Immature natural killer cell (primary cell): ENCODE measurements at regions not wholly inside any gene's neighbourhood (a gene's known extent, or its start where the extent isn't known, plus 50 kb on each side); places are given as distances from the start of the nearest gene placed in this dataset.

Source experiments
- DNase-seq, 3 donors: peaks; one replicate each; pipeline ENCODE4 v3.0.0; 2022; ENCODE audit warnings: mixed read lengths in 1 of 3
- H3K27ac Mint-ChIP-seq, 6 donors: one replicate each; pipeline ENCODE4 v1.8.0; 2020; ENCODE audit warnings: mixed read lengths in 6 of 6, mild to moderate bottlenecking in 5 of 6, inconsistent platforms in 4 of 6, moderate library complexity in 3 of 6
- H3K27me3 Mint-ChIP-seq, 3 donors: one replicate each; pipeline ENCODE4 v1.8.0; 2020 to 2021; ENCODE audit warnings: low read depth in 3 of 3, mild to moderate bottlenecking in 3 of 3, mixed read lengths in 3 of 3, moderate library complexity in 3 of 3, inconsistent platforms in 1 of 3
- H3K36me3 Mint-ChIP-seq, 3 donors: one replicate each; pipeline ENCODE4 v1.8.0; 2020; ENCODE audit warnings: mixed read lengths in 3 of 3, inconsistent platforms in 2 of 3, mild to moderate bottlenecking in 2 of 3
- H3K4me1 Mint-ChIP-seq, 2 donors: one replicate each; pipeline ENCODE4 v1.8.0; 2020; ENCODE audit warnings: inconsistent platforms in 2 of 2, mild to moderate bottlenecking in 2 of 2, mixed read lengths in 2 of 2, moderate library complexity in 1 of 2
- H3K4me3 Mint-ChIP-seq, 5 donors: one replicate each; pipeline ENCODE4 v1.8.0; 2020; ENCODE audit warnings: mild to moderate bottlenecking in 5 of 5, mixed read lengths in 5 of 5, inconsistent platforms in 3 of 5, moderate library complexity in 3 of 5
- H3K9me3 Mint-ChIP-seq, 6 donors: one replicate each; pipeline ENCODE4 v1.8.0; 2020; ENCODE audit warnings: mild to moderate bottlenecking in 6 of 6, mixed read lengths in 6 of 6, inconsistent platforms in 4 of 6, moderate library complexity in 3 of 6

- DNase-seq = no peak
- H3K27me3 Mint-ChIP-seq = peaks cover 4 to 7% (median 5%) of the 10 kb centered on the region in 3 donors
- no peaks in the 10 kb centered on the region for H3K9me3 Mint-ChIP-seq
- H3K27ac Mint-ChIP-seq = no peak overlapping the region
- H3K36me3 Mint-ChIP-seq = no peaks in the 10 kb centered on the region
- H3K4me1 Mint-ChIP-seq = no peaks in the 10 kb centered on the region
- H3K4me3 Mint-ChIP-seq = no peak overlapping the region
These were observed 73.9 kb upstream of the DAB2IP start for GRCh38 chr9:121577572-121577971.

GRCh38 chr9:121581786-121582600, 69.4 kb upstream of the DAB2IP start:
- Mint-ChIP-seq H3K4me3 (no peak overlapping the region), H3K27me3 (peaks cover 3 to 5% (median 4%) of the 10 kb centered on the region in 3 donors), H3K27ac (no peak overlapping the region), H3K9me3 (no peaks in the 10 kb centered on the region), H3K36me3 (no peaks in the 10 kb centered on the region), H3K4me1 (no peaks in the 10 kb centered on the region)
- no peak for DNase-seq

- H3K27ac Mint-ChIP-seq = no peak overlapping the region
- no peaks in the 10 kb centered on the region for H3K9me3 Mint-ChIP-seq
- peaks cover 3 to 5% (median 5%) of the 10 kb centered on the region in 3 donors for H3K27me3 Mint-ChIP-seq
- no peaks in the 10 kb centered on the region for H3K36me3 Mint-ChIP-seq
- H3K4me3 Mint-ChIP-seq = no peak overlapping the region
- DNase-seq = no peak
- no peaks in the 10 kb centered on the region for H3K4me1 Mint-ChIP-seq
These were observed 68.8 kb upstream of the DAB2IP start for GRCh38 chr9:121582641-121583040.

- no peak for DNase-seq
- Mint-ChIP-seq H3K9me3 (no peaks in the 10 kb centered on the region), H3K27me3 (peaks cover 1 to 9% (median 5%) of the 10 kb centered on the region in 3 donors), H3K4me1 (no peaks in the 10 kb centered on the region), H3K27ac (no peak overlapping the region), H3K4me3 (no peak overlapping the region), H3K36me3 (no peaks in the 10 kb centered on the region)
These were observed 67.0 kb upstream of the DAB2IP start for GRCh38 chr9:121584421-121584820.

- Mint-ChIP-seq H3K36me3 (no peaks in the 10 kb centered on the region), H3K4me3 (no peak overlapping the region), H3K27ac (no peak overlapping the region), H3K9me3 (no peaks in the 10 kb centered on the region), H3K4me1 (no peaks in the 10 kb centered on the region), H3K27me3 (peaks cover 0 to 9% (median 9%) of the 10 kb centered on the region in 3 donors)
- no peak for DNase-seq
These were observed 63.6 kb upstream of the DAB2IP start for GRCh38 chr9:121587863-121588262.

- Mint-ChIP-seq H3K4me1 (no peaks in the 10 kb centered on the region), H3K36me3 (no peaks in the 10 kb centered on the region), H3K27me3 (peaks cover 2 to 12% (median 9%) of the 10 kb centered on the region in 3 donors), H3K9me3 (no peaks in the 10 kb centered on the region), H3K27ac (no peak overlapping the region), H3K4me3 (no peak overlapping the region)
- no peak for DNase-seq
These were observed 61.4 kb upstream of the DAB2IP start for GRCh38 chr9:121589986-121590385.

- peaks cover 4 to 13% (median 11%) of the 10 kb centered on the region in 3 donors for H3K27me3 Mint-ChIP-seq
- peaks cover 0 to 2% (median 0%) of the 10 kb centered on the region in 6 donors for H3K9me3 Mint-ChIP-seq
These were observed 59.2 kb upstream of the DAB2IP start for GRCh38 chr9:121592265-121592664.

GRCh38 chr9:121593066-121593465, 58.4 kb upstream of the DAB2IP start:
- H3K27ac Mint-ChIP-seq = no peak overlapping the region
- peaks cover 0 to 3% (median 0%) of the 10 kb centered on the region in 3 donors for H3K36me3 Mint-ChIP-seq
- peaks cover 8 to 18% (median 10%) of the 10 kb centered on the region in 3 donors for H3K27me3 Mint-ChIP-seq
- DNase-seq = no peak
- H3K9me3 Mint-ChIP-seq = peaks cover 0 to 2% (median 0%) of the 10 kb centered on the region in 6 donors
- H3K4me3 Mint-ChIP-seq = no peak overlapping the region
- no peaks in the 10 kb centered on the region for H3K4me1 Mint-ChIP-seq

More at GRCh38 chr9:121592265-121592664, 59.2 kb upstream of the DAB2IP start:
- Mint-ChIP-seq H3K4me1 (no peaks in the 10 kb centered on the region), H3K4me3 (no peak overlapping the region), H3K36me3 (no peaks in the 10 kb centered on the region), H3K27ac (no peak overlapping the region)
- DNase-seq = no peak

GRCh38 chr9:121596515-121596914, 54.9 kb upstream of the DAB2IP start:
- H3K9me3 Mint-ChIP-seq = peaks cover 0 to 2% (median 0%) of the 10 kb centered on the region in 6 donors
- H3K4me3 Mint-ChIP-seq = no peak overlapping the region
- no peaks in the 10 kb centered on the region for H3K4me1 Mint-ChIP-seq
- peaks cover 12 to 21% (median 12%) of the 10 kb centered on the region in 3 donors for H3K27me3 Mint-ChIP-seq
- no peak overlapping the region for H3K27ac Mint-ChIP-seq
- DNase-seq = no peak
- H3K36me3 Mint-ChIP-seq = peaks cover 0 to 3% (median 0%) of the 10 kb centered on the region in 3 donors

GRCh38 chr9:121597698-121598166, 53.7 kb upstream of the DAB2IP start:
- H3K27ac Mint-ChIP-seq = no peak overlapping the region
- peaks cover 0 to 2% (median 0%) of the 10 kb centered on the region in 6 donors for H3K9me3 Mint-ChIP-seq
- H3K27me3 Mint-ChIP-seq = peaks cover 12 to 16% (median 15%) of the 10 kb centered on the region in 3 donors
- H3K4me1 Mint-ChIP-seq = no peaks in the 10 kb centered on the region
- peaks cover 0 to 3% (median 0%) of the 10 kb centered on the region in 3 donors for H3K36me3 Mint-ChIP-seq
- DNase-seq = no peak
- peak overlapping the region in 1 of 5 donors; percentile 30 for H3K4me3 Mint-ChIP-seq

GRCh38 chr9:121598167-121598964, 53.1 kb upstream of the DAB2IP start:
- H3K36me3 Mint-ChIP-seq = peaks cover 0 to 3% (median 0%) of the 10 kb centered on the region in 3 donors
- H3K27ac Mint-ChIP-seq = no peak overlapping the region
- H3K4me3 Mint-ChIP-seq = peak overlapping the region in 1 of 5 donors; percentile 5
- H3K9me3 Mint-ChIP-seq = peaks cover 0 to 2% (median 0%) of the 10 kb centered on the region in 6 donors
- peaks cover 15 to 16% (median 15%) of the 10 kb centered on the region in 3 donors for H3K27me3 Mint-ChIP-seq
- DNase-seq = no peak
- H3K4me1 Mint-ChIP-seq = no peaks in the 10 kb centered on the region

GRCh38 chr9:121598965-121599871, 52.2 kb upstream of the DAB2IP start:
- Mint-ChIP-seq H3K4me1 (peaks cover 1% of the 10 kb centered on the region in 2 donors), H3K9me3 (peaks cover 0 to 2% (median 0%) of the 10 kb centered on the region in 6 donors), H3K27ac (no peak overlapping the region), H3K4me3 (peak overlapping the region in 1 of 5 donors; percentile 5), H3K36me3 (peaks cover 0 to 3% (median 0%) of the 10 kb centered on the region in 3 donors), H3K27me3 (peaks cover 13 to 19% (median 15%) of the 10 kb centered on the region in 3 donors)
- no peak for DNase-seq
